ENCODE measurements at regions not wholly inside any gene's neighbourhood (a gene's known extent, or its start where the extent isn't known, plus 50 kb on each side); places are given as distances from the start of the nearest gene placed in this dataset.
A peak's percentile ranks its signal among the peaks of the same experiment; 100 is the strongest.

DNA sequence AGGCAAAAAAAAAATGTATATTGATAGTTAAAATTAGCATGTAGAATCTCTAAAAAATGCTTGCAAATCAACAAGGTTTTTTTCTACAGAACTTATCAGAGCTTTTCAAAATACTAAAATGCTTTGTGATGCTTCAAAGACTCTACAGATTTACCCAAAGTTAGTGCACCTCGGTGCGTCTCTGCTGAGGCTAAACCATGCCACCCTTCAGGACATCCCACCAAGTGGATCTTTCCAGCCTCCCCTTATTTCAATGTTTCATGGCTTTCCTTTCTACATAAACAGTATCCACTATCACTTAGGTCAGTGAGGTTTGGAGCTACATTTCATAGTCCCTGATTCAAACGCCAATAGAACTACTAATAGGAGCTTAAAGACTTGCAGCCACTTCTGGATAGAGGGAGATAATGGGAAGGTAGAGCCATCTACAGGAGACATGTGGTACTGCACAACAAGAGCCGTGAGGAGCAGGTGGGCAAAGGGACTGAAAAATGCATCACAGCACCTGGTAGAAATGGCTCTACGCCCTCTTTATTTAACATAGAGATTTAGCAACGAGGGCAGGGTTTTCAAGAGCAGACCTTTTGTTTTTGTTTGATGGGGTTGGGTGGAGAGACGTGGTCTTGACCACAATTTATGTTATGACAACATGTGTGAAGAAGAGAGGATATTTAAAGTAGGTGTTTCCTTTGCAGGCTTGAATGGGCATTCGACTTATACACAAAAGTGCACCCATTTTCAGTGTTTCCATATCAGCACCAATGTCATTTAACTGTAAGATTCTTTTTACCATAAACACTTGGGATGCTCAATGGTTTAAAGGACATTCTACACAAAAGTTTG, 56.1 kb upstream of the SLC35G4 start:
- peak; percentile 14 for DNase-seq

DNA sequence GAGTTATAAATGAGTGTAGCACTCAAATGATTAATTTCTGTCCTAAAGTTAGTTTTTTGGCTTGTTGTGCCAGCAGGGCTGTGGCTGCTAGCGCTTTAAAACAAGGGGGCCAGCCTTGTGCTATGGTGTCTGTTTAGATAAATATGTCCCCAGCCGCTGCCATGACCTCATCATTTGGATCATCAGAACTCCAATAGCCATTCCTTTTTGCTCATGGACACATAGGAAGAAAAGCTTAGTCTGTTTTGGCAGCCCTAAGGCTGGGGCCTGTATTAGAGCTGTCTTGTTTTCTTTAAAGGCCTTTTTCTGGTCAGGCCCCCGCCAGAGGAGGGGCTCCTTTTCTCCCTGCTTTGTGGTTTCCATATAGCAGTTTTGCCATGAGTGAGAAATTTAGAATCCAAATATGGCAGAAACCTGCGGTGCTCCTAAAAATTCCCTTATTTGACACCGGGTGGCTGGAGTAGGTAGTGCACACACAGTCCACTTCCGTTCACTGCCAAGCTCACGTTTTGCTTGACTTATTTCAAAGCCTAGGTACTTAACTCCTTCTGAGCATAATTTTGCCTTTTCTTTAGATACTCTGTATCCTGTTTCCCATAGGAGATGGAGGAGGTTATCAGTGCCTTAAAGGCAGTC, 60.4 kb upstream of the SLC35G4 start:
- no peak for DNase-seq

DNA sequence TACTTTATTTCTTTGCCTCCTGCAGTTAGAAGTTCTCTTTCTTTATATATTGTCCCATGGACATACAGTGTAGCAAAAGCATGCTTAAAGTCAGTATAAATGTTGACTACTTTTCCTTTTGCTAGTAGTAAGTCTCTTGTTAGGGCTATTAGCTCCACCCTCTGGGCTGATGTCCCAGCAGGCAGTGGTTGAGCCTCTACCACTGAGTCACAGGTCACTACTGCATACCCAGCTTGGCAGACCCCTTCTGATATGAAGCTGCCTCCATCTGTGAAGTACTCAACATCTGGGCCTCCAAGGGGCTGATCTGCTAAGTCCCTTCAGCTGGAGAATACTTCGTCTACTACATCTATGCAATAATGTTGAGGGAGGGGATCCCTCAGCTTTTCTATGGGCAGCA, 61.0 kb upstream of the SLC35G4 start:
- DNase-seq: no peak

DNA sequence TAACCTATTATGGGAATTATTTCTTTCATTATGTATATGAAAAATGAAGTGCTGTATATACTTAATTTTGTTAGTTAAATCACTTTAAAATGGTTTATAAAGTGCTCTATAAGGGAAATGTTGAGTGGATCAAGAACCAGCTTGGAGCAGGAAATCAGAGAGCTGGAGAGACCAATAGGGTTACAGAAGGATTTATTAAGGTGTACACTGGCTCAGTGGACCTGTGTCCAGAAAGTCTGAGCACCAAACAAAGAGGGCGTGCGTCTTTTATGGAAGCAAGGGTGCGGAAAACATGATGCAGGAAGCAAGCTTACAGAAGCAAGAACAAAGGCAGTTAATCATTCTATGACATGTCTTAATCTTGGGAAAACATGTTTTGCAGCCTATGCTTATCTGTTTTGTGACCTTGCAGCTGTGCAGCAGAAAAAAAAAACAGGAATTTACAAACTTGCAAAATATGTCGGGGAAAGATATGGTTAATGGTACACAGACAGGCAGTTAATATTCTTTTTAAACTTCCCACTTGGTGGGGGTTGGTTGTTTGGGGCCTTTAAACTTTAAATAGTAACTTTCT, 65.2 kb upstream of the SLC35G4 start:
- DNase-seq: no peak

DNA sequence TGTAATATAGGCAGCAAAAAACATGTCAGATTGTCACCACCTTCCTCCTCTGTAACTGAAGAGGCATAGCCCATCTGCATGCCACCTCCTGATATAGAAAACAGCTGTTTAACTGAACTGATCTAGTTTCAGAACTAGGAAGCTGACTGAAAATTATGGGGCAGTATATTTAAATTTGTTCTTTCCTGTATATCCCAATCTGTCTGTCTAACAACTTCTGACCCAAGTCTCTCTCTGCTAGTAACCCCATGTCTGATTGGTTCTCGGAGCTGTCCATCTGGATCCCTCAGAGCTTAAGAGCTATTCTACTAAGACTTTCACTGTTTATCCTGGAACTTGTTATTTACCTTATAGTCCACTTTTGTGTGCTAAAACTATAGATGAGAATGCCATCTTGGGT, 68.2 kb upstream of the SLC35G4 start:
- no peak for DNase-seq

DNA sequence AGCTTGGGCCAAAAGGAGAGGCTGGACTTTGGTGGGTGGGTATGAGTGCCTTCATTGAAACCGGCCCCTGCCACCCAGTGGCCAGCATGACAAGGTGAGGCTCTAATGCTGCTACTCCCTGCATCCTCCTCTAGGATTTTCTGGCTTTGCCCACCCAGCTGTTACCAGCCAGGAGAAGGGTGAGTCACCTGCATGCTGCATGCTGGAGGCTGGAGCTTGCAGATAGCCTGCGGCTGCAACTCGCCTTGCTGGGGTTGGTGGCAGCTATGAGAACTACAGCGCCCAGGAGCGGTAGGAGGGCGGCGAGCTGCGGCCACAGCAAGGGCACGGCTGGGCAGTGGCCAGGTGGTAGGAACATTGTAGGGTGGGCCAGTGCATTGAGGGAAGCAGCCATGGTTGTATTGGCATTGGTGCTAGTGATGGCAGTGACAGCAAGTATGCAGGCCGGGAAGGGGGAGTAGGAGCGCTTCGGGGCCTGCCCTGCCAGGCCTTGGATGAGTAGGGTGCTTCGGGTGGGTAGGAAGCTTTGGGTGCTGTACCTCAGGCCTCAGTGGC, 75.4 kb upstream of the SLC35G4 start:
- no peak for DNase-seq

DNA sequence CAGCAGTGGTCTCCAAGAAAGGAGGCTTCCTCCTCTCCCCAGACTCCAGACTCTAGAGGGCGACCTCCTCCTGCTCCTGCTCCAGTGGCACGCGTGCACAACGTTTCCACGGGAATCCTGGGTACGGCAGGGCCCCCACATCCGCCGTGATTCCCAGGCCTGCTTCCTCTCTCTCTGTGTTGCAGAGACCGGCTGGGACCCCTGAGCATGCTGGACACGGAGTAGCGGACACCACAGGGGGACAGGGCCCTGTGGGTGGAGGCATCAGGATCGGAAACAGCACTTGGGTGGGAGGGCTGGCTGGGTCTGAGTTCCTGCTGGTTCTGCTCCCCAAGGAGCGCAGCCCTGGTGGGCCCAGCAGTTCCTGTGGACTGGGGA, 75.9 kb upstream of the SLC35G4 start:
- no peak for DNase-seq

DNA sequence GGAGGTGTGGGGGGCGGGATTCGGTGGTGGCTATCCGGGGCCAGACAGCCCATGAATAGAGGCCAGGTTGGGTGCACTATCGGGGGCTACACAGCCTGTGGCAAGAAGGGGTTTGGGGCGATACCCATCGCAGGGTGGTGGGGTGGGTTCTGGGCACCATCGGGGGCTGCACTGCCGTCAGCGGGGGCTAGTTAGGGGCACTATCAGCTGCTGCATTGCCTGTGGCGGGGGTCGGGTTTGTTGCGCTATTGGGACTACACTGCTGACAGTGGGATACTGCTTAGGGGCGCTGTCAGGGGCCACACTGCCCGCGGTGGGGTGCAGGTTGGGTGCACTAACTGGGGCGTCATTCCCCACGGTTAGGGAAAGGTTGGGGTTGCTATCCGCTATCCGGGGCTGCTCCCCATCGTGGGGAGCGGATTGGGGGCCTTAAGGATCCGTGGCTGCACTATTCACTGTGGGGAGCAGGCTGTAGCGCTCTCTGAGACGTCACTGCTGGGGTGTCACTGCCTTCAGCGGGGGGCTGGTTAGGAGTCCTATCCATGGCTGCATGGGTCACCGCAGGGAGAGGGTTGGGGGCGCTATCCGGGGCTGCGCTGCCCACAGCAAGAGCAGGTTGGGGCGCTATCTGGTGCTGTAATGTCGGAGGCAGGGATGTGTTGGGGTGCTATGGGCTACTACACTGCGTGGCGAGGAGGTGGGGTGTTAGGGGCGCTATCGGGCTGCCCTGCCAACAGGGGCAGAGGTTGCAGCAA, 76.5 kb upstream of the SLC35G4 start:
- DNase-seq: no peak

DNA sequence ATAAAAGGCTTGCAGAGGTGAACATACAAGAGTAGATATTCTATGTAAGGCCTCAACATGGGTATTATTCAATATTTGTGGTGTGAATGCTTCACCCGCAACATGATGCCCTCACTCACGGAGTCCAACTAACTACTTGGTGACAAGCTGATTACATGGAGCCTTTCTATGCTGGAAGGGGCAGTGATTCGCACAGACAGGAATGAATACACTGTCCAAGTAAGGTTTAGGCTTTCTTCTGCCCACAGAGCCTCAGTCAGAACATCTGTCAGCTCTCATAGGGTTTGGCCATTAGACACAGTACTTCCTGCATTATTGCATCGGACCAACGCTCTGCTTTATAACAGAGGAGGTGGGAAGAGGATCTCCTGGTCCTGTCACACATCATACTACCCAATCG, 80.3 kb upstream of the SLC35G4 start:
- no peak for DNase-seq

DNA sequence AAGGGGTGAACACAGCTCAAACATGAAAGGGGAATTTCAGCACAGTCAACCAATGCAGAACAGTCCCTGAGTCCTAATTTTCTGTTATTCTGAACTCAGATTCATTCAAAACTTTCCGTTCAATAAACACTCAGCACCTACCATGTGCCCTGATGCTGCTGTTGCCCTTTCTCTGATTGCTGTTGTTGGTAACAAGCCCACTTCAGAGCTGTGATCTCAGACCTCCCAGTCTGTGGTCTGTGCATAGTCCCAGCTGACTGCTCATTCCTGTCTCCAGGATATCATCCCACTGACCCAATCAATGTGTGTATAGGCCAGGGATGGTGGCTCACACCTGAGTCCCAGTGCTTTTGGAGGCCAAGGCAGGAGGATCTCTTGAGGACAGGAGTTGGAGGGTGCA, 82.7 kb upstream of the SLC35G4 start:
- no peak for DNase-seq

DNA sequence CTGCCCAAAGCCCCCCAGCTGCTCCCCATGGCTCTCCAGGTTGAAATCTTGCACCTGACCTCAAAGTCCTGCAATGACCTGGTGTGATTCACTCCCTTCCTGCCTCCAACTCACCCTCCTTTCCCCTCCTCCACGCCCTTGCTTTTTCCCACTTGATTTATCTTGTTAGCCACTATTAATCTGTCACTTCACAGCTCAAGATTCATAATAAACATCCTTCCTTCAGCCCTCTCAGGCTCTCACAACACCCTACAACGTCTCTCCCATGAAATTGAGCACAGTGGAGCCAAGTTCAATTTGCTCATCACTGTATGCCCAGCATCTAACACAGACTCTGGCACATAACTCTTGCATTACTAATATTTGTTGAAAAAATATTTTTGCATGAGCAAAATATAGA, 85.6 kb upstream of the SLC35G4 start:
- DNase-seq: no peak

DNA sequence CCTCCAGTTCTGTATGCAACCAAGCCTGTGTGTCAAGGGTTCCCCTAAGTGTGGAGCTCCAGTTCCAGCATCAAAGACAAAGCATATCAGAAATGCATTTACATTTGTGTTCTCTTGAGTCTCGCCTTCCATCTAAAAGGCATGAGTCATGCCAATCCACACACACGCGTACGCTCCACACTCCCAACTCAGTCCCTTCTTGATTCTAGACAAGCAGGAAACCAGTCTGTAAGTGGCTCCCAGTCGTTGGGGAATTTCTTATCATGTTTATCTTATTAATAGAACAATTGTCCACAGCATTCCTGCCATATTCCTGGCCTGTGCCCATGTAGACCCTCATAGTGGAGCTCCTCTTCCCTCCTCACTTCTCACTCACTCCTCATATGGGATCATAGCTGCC, 86.4 kb upstream of the SLC35G4 start:
- no peak for DNase-seq

DNA sequence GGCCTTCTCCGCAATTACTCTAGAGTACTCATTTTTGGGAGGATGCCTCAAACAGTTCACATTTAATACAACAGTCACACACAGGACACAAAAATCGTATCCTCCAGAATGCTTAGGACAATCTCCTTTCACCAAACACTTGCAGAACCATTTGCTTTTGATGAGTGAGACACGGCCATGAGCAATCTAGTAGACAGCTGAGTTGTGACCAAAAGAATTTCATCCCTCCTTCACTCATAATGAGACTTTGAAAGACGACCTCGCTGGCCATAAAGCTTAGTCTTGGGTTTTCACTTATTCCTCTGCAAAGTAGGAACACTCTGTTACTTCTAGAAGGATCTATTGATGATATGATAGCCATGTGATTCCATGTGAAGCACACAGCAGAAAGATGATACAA, 87.5 kb upstream of the SLC35G4 start:
- DNase-seq: no peak

DNA sequence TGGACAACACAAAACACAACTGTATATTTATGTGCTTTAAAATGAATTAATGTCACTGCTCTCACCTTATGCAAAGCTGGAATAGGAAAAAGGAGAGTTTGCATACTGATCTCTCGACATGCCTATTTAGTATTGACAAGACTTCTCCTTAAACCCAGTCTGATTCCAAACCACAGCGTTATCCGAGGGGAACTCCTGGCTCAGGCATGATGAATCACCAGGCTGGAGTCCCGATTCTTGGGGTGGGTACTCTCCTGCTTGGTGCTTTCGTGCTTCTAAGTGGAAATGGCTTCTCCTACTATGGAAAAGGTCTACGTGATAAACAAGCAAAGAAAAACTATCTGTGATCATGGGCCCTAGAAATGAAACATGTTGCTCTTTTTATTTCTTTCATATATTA, 88.9 kb upstream of the SLC35G4 start:
- no peak for DNase-seq

DNA sequence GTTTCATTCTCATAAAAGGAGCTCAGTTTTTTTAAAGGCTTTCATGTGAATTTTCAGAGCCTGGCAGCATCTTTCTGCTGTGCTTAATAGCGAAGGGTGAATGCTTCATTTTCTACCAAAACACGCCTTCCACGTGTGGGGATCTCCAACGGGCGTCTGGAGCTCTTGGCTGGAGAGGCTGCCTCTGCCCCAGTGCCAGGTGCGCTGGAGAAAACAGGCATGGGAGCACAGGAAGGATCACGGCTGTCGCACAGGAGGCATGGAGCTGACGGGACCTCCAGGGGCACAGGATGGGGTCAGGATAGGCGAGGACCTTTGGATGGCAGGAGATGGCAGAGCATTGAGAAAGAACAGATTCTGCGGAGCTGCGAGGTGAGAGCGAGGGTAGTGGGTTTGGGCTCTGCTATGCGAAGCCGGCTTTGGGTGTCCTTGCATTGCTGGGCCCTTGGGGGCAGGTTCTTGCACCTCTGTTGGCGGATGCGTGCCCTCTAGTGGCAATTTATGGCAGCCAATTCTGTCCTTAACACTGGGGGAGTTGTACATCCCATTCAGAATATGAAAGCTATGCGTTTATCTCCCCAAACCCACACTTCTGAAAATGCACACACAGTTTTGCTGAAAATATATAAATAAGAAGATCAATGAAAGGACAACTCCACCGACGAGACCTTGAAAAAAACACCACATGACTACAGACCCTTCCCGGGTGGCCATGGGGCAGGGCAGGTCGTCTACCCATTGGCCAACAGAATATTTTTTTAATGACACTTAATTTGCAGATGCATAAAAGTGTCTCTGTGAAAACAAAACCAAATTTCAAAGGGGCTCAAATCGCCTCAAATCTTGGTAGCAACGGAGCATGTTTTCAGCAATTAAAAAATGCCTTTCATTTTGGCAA, 90.4 kb upstream of the SLC35G4 start:
- no peak for DNase-seq

DNA sequence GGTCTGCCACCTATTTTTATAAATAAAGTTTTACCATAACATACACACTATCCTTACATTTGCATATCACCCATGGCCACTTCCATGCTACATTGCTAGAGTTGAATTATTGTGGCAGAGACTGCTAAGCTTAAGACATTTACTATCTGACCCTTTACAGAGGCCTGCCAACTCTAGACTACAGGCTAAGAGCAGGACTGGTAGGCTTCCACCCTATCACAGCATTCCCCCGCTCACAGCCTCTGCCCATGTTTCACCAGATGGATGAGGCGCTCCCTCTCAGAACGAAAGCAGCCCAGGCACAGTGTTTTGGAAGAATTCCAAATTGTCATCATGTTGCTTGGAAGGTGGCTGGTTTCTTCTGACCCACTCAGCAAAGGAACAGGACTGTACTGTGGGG, 91.7 kb upstream of the SLC35G4 start:
- no peak for DNase-seq

DNA sequence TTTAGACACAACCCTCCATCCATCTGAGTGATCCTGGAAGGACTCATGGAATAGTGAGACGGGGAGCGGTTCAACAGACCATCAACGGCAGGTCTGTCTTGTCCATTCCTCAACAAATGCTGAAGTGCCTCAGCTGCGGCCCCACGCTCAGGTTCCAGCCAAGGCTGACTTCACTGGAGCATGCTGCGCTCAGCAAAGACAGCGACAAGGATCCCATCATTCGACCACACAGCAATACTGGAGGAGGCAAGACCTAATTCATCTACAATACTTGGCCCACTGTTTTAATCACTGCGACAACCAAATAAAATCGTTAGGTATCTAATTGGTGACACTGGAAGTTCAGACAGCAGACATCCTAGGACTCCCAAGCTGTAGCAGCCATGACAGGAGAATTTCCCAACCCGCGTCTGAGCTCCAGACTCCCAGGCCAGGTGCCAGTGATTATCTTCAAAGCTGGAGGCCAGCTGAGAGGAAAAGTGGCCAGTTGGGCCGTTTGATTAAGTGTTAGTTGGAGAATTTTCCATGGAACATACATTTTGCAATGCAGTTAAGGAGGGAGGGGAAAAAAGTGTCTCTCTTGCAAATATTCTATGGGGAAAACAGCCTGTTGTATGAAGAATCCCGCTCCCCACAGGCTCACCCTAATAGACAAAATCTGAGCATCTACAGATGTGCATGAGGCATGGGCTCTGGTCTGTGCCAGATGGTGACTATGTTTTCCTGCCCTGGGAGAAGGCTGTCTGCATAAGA, 92.5 kb upstream of the SLC35G4 start:
- DNase-seq: no peak

DNA sequence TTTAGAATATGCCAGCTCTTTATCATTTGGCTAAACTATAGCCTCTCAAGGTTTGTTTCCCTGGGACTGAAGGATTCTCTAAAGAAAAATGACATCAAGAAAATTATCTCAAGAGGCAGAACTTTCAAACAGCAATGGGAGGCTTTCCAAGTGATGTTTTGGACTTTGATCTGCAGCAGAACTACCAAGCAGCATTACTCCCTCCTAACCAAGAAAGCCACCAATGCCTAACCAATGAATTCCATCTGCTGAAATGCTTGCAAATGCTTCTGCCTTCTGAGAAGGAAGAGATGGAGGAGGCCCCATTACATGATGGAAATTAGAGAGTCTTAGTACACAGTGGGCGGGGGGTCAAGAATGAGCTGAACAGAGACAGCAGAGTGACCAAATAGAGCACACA, 95.1 kb upstream of the SLC35G4 start:
- DNase-seq: no peak

DNA sequence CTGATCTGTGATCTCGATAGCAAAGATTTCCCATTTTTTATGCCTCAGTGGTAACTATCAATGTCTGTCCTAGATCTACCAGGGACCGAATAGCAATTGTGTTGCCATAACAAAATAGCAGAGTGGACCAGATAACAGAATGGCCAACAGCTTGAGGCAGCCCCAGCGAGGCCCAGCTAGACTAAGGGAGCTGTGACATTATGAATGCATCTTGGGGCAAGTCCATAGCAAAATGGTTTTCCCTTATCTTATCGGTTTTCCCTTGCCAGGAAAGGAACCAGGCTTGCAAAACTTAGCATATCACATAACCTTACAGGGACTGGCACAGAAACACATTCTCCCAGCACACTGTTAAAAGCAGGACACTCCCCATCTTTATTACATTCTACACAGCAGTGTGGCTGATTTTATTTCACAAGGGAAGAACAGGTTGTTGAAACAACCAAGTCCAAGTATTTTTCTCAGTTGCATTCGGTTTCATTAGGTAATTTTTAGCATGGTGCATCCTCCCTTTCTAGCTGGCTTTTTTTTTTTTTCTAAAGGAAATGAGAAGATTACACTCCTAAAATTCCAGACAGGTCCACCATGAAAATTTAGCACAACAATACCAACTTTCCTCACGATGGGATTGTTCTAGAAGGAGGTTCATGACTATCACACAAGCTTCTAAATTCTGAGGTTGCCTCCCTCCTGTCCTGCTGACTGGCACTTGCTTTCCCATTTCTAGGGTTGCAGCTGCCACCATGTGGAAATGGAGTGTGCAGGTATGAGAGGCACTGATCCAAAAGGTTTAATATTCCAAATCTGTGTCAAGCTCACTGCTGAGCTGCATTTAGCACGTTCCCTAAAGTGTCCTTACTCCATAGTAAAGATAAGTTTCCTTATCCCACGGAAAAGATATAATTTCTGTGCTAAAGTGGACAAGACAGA, 97.0 kb upstream of the SLC35G4 start:
- no peak for DNase-seq

DNA sequence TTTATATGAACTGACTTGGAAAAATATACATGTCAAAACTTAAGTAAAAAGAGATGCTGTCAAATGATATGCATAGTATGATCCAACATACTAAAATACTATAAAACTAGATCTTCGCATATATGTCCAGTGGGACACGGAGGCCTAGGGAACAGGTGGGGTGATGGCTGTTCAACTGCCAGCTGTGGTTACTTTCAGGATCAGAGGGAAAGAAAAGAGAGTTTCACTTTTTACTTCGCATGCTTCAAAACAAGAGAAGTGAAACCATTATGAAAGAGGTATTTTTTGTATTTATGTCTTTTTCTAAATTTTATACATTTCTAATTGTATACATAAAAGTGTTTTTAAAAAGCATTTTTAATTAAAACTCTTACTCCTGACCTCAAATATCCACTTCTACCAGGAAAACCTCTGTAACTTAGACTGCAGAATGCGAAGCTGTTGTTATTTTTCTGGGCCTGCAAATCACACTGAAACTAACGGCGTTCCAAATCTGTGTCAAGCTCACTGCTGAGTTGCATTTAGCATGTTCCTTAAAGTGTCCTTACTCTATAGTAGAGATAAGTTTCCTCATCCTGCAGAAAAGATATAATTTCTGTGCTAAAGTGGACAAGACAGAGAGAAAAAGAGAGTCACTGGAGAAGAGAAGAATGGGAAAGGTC, 97.8 kb upstream of the SLC35G4 start:
- no peak for DNase-seq
